ENCODE measurements at regions not wholly inside any gene's neighbourhood (a gene's known extent, or its start where the extent isn't known, plus 50 kb on each side); places are given as distances from the start of the nearest gene placed in this dataset.
"Not testable (repeated sequence)": the region's sequence is repeated elsewhere in the genome, so short reads cannot be mapped to it uniquely, and the experiment has no call there.

- DNase-seq (ENCODE audit: low read depth in 2 of 2) = no peak
These were observed 93.2 kb upstream of the TNFSF4 start for GRCh38 chr1:173300061-173301044.

DNA sequence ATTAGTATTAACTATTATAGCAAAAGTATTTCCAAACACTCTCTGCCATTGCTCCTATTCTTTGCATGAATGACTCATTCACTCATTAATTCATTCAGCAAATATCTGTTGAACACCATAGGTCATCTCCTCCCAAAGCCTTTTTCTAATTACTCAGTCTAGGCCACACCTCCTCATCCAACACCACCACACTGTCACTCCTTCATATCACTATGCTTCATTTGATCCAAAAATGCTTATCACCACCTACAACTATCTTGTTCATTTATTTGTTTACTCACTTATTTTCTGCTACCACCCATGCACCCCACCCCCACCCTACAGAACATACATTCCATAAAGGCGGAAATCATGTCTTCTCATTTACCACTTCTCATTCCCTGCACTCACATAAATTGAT, 94.4 kb upstream of the TNFSF4 start:
- no peak for DNase-seq (ENCODE audit: low read depth in 2 of 2)

DNA sequence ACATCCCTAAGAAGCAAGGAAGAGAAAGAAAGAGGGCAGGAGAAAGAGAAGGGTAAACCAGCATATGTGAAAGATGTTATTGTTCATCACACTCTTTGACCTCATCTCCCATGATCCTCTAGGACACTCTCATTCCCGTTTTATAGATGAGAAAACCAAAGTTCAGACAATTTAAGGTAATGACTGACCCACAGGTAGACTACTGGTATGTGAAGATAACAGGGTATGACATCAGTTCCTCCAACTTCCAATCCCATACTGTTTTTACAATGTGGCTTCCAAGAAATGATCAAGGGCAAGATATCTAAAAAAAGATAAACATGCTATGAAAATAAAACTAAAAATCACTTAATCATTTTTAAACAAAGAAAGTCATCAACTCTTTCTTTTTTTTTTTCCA, 95.2 kb upstream of the TNFSF4 start:
- DNase-seq (ENCODE audit: low read depth in 2 of 2) = no peak

GRCh38 chr1:173302890-173303829, 96.0 kb upstream of the TNFSF4 start:
- DNase-seq (ENCODE audit: low read depth in 2 of 2) = no peak

DNA sequence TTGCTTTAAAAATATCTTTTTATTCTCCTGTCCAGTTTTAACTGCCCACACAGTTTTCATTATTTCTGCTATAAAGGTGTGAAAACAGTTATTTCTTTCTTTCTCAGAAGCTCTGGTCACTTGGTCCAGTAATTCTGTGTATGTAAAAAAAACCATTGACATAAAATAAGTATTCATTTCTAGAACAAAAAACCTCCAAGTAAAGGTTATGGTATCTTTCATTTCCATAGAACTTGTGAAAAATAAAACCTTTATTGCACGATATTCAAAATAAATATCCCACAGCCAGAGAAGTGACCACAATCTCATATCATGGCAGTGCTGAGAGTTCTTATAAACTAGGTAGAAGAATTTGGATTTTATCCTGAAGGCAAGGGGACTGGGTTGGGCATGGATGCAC, 96.9 kb upstream of the TNFSF4 start:
- no peak for DNase-seq (ENCODE audit: low read depth in 2 of 2)

DNA sequence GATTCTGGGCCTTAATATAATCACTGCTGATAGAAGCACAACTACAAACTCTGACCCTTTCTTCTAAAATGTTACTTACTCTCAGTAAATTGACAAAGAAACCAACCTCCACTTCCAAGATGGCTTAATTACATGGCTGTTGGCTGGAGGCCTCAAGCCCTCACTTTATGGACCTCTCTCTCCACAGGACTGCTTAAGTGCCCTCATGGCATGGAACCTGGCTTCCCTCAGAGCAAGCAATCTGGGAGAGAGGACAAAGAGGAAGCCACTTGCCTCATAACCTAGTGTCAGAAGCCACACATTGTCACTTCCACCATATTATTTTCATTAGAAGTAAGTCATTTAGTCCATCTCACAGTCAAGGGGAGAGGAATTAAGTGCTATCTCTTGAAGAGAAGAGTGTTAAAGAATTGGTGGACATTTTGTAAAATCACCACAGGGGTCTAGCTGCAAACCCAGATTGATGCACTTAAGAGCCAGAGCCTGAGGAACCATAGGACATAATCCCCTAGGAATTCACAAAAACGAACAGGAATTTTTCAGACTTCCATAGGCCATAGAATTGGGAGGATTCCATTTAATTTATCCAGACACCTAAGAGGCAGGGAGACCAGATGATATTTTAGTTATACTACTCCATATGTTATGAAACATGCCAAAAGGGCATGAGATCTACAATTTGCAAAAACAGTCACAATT, 97.5 kb upstream of the TNFSF4 start:
- DNase-seq (ENCODE audit: low read depth in 2 of 2) = no peak

GRCh38 chr1:173307845-173308244, 100.7 kb upstream of the TNFSF4 start:
- DNase-seq (ENCODE audit: low read depth in 2 of 2) = no peak

DNA sequence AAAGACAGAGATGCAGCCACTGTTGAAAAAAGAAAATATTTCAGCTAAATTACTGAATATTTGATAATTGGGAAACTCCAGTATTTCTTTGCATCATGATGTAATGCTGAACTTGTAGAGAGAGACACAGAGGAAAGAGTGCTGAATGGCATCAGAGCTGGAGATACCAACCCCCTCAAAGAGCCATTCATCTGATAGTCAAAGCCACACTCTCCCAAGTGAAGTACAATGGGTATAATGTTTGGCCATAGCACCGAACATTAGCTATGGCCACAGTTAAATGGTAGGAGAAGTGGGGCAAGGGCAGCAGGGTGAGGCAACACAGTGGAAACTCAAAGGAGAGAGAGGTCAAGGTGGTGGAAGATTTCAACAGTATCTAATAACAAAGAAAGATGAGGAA, 107.5 kb upstream of the TNFSF4 start:
- no peak for DNase-seq (ENCODE audit: low read depth in 2 of 2)

DNA sequence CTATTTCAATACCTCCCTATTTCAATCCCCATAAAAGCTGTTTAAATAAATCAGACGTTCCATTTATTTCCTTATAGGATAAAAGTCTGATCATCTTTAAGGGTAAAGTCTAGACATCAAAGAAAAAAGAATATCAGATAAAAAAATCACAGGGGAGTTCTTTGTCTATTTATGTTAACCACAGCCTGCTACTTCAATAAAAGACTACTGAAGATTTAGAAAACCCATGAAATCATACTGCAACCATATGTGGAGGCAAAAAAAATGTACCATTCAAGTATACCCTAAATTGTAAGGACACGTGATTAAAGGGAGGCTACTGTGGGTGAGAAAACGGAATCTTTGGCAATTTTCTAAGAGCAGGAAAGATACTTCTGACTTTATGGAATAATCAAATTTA, 108.2 kb upstream of the TNFSF4 start:
- no peak for DNase-seq (ENCODE audit: low read depth in 2 of 2)

- no peak for DNase-seq (ENCODE audit: low read depth in 2 of 2)
These were observed 111.7 kb upstream of the TNFSF4 start for GRCh38 chr1:173318788-173319187.

GRCh38 chr1:173324352-173324751, 117.2 kb upstream of the TNFSF4 start:
- DNase-seq (ENCODE audit: low read depth in 2 of 2) = not testable (repeated sequence)

DNA sequence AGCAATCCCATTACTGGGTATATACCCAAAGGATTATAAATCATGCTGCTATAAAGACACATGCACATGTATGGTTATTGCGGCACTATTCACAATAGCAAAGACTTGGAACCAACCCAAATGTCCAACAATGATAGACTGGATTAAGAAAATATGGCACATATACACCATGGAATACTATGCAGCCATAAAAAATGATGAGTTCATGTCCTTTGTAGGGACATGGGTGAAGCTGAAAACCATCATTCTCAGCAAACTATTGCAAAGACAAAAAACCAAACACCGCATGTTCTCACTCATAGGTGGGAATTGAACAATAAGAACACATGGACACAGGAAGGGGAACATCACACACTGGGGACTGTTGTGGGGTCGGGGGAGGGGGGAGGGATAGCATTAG, 120.9 kb upstream of the TNFSF4 start:
- not testable (repeated sequence) for DNase-seq (ENCODE audit: low read depth in 2 of 2)

DNA sequence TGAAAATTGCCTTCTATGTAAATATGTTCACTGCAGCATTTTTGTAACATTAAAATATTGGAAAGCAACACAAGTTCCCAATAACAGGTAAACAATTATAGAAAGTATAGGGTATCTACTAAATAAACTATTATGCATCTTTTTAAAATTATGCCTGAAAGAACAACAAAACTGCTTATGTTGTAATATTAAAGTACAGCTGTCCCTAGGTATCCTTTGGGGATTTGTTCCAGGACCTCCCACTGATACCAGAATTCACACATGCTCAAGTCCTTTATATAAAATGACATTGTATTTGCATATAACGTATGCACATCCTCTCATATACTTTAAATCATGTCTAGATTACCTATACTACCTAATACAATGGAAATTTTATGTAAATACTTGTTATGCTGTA, 121.8 kb upstream of the TNFSF4 start:
- DNase-seq (ENCODE audit: low read depth in 2 of 2) = no peak

DNA sequence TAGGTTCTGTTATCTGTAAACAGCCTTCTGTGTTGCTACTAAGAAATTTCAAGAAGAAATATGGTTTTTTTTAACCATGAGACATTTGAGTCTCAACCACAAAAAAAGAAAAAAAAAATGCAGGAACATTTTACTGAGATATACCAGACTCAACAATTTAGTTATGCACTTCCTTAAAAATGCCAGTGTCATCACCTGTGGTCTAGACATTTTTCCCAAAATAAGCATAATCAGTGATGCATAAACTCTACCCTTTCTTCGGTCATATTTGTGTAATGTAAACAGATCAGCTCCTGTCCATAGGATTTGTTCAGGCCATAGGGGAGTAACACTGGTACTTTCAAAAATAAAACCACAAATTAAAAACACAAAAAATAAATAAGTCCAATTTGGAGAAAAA, 122.6 kb upstream of the TNFSF4 start:
- no peak for DNase-seq (ENCODE audit: low read depth in 2 of 2)

DNA sequence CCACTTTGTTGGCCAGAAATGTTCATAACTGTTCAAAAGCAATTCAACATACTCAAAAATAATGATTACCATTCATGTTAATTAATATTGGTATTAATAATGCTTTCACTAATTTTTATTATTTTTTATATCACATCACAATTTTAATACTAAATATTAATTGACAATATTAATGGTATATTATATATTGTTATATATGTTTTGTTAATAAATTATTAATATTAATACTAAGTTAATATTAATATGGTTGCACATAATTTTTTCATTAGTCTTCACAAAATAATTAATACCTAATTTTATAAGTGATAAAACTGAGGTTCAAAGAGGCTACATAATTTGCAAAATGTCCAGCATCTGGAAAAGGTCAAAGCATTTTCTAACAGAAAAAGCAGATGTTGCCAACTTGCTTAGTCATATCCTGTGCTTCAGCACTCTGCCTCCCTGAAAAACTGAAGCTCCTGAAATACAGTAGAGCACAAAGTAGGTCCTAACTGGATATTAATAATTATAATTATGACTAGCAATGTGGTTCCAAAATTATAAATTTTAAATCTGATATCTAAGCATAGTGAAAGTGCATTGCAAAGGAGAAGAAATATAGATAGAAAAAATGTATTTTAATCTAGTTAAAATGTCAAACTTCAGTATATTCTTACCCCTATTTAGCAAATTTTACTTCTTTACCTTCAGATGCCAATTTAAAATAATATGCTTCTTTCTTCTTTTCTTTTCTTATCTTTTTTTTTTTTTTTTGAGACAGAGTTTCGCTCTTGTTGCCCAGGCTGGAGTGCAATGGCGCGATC, 123.2 kb upstream of the TNFSF4 start:
- DNase-seq (ENCODE audit: low read depth in 2 of 2) = no peak

DNA sequence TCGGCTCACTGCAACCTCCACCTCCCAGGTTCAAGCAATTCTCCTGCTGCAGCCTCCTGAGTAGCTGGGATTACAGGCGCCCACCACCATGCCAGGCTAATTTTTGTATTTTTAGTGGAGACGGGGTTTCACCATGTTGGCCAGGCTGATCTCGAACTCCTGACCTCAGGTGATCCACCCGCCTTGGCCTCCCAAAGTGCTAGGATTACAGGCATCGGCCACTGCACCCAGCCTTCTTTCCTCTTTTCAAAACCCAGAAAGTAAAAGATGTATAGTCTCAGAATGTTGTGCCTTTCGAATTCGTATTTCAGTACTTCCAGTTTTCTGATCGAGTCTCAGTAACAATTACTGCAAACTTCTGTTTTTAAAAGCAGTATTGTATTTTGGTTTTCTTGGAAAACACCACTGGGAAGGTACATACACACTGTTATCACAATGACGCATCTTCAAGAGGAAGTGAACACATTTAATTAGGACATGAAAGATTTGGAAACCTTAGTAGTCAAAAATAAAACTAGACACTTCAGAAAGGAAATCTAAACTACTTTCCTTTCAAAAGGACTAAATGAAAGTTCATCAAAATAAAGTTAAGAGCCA, 123.9 kb upstream of the TNFSF4 start:
- not testable (repeated sequence) for DNase-seq (ENCODE audit: low read depth in 2 of 2)

DNA sequence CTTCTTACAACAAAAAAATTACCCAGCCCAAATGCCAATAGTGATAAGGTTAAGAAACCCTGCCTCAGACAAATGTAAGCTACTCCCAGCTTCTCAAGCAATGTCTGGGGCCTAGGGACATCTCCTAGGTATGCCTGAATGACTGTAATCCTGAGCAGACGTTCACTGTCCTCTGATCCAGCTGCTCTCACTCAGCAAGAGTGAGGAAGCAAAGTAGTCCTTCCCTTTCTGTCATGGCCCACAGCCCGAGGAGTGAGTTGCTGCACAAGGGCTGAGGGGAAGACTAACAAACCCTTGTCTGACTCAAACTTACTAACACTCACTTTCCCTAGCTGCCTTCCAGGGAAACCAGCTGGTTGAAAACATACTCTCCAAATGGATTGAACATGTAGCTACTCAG, 124.9 kb upstream of the TNFSF4 start:
- DNase-seq (ENCODE audit: low read depth in 2 of 2) = no peak

DNA sequence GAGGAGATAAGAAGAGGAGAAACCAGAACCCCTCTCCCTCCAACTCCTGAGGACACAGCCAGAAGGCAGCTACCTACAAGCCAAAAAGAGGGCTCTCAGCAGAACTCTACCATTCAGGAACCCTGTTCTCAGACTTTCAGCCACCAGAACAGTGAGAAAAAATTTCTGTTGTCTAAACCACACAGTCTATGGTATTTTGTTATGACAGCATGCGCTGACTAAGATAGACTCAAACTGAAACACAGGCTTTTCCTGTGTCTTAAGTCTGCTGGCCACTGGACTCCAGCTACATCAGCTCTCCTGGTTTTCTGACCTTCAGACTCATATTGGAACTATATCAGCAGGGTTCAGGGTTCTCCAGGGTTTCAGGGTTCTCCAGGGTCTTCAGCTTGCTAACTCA, 126.5 kb upstream of the TNFSF4 start:
- DNase-seq (ENCODE audit: low read depth in 2 of 2) = no peak

GRCh38 chr1:173337126-173337525, 130.0 kb upstream of the TNFSF4 start:
- no peak for DNase-seq (ENCODE audit: low read depth in 2 of 2)

GRCh38 chr1:173341307-173341706, 134.2 kb upstream of the TNFSF4 start:
- DNase-seq (ENCODE audit: low read depth in 2 of 2) = no peak

DNA sequence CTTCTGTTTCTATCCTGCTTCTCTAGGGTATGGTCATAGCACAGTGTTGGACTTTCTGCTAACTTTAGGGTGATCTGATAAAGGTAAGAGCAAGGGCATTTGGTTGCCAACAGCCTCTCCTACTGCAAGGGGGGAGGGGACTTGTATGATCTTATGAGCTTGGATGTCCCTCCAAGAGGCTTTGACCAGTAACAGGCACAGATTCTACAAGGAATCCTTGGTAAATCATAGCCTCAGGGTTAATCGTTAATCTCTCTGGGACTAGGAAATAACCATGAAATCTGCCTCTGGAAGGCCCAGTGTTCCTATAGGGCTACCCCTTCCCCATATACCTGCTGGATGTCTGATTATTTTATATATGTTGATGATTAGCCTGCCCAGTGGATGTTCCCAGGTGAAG, 134.8 kb upstream of the TNFSF4 start:
- DNase-seq (ENCODE audit: low read depth in 2 of 2) = no peak
